GM21381 (cell line): ENCODE measurements at regions not wholly inside any gene's neighbourhood (a gene's known extent, or its start where the extent isn't known, plus 50 kb on each side); places are given as distances from the start of the nearest gene placed in this dataset.

Experiments
- ATAC-seq: cut with Tn5 transposase; IDR thresholded peaks from one replicate; pipeline ENCODE4 v1.9.1; 2021; ENCODE audit warnings: mild to moderate bottlenecking, moderate library complexity; ENCODE audit not compliant: unreplicated experiment

DNA sequence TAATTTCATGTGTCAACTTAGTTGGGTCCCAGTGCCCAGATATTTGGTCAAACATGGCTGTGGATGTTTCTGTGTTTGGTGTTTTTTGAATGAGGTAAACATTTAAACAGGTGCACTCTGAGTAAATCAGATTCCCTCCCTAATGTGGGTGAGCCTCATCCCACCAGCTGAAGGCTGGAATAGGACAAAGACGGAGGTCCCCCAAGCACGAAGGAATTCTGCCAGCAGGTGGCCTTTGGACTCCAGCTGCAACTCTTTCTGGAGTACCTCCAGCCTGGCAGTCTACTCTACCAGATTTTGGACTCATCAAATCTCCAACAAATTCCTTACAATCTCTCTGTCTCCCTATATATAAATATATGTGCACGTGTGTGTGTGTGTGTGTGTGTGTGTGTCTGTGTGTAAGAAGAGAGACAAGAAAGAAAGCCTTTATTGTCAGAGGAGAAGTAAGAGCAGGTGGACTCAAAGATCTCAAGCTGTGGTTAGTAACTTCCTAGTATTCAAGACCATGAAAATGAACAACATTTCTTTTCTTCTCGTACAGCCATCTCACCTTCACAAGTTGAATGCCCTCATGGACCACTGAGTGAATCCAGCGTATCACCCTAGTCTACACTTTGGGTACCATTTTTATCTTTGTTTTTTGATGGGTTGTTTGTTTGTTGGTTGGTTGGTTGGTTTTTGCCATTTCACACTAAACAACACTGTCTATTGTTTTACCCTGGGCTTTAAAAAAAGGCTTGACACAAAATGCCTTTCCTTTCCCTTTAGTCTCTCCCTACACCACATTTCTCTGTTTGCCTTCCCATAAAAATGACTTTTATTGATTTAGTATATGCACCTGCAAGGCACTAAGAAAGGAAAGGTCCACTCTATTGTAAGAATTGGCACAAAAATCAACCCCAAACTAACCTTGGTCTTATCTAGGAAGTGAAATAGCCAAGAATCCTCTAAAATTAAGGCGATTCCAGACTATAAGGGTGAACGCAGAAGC, 118.7 kb downstream of the TENT4A start:
- no peak for ATAC-seq

DNA sequence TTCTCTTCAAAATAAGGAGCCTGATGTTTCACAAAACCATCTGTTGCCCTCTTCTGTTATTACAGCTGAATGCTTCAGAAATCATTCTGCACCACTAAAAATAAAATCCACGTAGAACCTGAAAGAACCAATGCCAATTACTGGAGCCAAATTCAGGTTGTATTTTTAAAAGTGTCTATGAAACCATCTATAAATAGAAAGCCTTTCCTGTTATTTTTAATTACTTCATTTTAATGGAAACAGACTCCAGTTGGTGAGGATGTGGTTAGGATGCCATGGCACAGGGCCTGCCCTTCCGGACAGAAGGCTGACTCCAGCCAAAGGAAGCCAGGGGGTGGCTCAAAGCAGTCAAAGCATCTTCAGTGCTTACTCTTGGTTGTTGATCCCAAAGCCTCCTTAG, 119.8 kb downstream of the TENT4A start:
- no peak for ATAC-seq

DNA sequence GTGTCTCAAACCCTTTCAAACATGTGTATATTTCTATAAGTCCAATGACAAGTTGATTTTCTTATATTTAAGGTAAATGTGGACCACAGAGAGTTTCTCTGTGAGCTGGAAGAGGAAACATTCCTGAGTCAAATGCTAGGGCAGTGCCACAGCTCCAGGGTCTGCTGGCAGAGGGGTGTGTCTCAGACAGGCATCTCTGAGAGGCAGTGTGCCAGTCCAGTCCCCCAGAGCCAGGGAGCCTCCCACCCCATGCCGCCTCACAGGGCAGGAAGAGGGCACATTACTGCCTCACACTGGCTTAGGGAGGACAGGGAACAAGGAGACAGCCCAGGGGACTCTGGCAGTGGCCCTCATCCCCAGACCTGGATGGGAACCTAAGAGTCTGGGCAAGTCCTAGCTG, 120.2 kb downstream of the TENT4A start:
- ATAC-seq = no peak

DNA sequence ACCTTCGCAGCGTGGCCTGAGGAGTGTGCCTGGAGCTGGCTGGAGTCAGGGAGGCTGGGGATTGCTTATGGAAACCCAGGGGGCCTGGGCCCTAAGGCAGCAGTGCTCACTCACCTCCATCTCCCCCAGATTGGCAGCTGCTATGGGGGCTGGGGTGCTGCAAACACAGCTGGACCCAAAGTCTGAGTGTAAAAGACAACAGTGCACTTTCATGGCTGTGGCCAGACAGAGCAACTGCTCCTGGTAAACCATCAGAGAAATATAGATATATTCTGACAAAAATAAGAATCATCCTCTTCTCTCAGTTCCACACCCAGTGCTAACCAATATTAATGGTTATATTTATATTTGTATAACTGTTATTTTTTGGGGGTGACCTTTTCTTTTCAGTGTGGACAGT, 123.9 kb downstream of the TENT4A start:
- ATAC-seq = no peak

DNA sequence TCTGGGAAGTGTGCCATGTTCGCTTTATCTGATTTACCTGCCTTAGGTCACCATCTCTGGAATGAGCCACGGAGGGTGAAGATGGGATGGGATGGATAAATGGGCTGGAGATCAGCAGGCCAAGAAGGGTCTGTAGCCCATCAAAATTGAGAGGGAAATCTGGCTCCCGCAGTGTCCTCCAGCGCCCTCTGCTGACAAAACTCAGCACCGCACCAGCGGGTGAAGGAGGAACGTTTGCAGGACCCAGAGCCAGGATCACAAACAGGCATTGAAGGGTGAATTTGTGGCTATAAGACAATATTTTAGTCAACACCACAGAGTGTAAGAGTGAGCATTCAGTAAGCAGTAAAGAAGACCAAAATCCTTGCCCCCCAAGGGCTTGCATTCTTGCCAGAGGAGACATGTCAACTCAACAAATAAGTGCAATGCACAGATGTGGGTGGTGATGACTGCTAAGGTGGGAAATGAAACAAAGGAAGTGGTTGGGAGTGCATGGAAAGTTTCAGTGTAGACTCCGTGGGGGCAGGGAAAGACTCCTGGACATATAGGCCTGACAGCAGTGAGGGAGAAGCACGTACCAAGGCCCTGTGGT, 124.4 kb downstream of the TENT4A start:
- no peak for ATAC-seq

DNA sequence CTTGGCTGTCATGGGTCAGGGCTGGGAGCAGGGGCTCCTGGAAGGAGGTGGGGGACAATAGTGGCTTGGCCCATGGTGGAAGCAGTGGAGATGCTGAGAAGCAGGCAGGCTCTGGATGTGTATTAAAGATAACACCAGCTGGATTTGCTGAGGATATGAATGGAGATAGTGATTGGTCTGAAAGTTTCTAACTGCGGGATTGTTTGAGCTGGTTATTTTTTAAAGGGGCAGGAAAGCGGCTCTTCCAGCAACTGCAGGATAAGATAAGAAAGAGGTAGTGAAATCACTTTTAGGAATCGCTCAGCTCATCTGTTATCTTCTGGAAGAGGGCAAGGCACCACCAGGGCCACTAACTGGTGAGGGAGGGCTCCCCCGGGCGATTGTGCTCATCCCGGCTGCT, 125.5 kb downstream of the TENT4A start:
- no peak for ATAC-seq

DNA sequence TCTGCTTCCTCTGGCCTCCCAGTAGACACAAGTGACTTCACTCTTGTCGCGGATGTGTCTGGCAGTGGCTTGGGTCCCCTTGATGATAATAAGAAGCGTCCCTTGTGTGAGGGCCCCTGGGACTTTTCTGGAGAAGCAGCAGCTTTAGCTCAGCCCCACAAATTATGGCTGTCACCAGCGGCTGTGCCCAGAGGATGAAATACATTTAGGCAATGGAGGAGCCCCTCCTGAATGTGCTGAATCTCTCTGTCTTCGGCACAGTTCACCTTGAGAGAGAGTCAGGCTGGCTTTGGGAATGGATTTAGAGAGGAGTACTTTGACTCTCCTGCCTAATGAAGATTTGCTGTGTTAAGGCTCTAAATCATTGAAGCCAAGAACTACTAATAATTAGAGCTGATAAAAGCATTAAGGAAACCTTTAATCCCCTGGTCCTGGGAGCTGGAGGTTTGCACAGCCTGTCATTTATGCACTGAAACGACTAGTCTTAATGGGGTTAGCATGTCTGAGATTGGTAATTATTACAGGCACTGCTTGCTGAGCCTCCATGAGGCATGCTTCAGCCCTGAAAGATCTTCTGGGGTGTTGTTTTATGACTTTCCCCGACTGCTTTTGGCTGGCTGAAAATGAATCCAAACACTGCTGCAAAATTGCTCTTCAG, 127.0 kb downstream of the TENT4A start:
- no peak for ATAC-seq

DNA sequence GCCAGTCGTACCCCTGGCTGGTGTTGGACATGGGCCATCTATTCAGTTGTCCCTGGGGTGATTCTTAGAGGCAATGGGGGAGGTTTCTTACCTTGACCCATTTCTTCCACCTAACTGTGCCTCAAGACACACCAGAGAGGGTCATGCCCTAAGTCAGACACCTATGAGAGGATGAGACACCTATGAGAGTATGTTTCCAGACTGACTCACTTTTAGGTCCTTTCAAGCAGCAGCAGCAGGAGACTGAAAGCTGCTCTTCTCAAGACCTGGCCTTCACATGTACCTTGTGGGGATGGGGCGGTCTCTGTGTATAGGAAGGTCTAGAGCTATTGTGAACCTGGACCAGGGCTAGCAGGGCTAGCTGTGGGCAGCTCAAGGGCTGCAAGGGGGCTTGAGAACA, 130.1 kb downstream of the TENT4A start:
- no peak for ATAC-seq

DNA sequence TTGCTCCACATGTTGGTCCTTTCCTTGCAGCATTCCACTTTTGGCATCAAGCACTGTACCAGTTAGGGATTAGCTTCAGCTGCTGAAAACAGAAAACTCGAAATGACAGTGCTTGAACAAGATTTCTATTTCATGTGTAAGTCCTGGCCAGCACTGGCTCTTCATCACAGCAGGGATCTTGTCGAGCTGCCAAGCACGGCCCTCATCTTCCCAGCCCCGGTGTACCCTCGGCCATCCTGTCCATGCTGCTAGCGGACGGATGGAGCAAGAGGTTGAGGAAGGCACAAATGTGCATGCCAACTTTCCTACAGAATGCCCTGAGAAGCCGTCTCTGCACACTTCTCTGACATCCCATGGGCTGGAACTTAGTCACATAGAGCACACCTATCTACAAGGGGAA, 130.6 kb downstream of the TENT4A start:
- ATAC-seq = no peak

DNA sequence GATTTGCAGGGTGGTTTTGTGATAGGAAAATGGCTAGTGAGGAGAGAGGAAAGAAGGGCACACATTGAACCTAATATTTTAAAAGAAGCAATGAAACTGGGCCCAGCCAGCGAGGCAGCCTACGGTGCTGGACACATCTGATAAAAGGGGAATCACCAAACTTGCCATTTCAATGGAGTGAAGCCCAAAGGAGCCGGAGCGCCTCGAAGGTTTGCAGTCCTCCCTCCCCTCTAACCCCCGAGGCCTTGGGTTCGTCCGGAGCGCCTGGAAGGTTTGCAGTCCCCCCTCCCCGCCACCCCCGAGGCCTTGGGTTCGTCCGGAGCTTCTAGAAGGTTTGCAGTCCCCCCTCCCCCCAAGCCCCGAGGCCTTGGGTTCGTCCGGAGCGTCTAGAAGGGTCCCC, 132.6 kb downstream of the TENT4A start:
- no peak for ATAC-seq

DNA sequence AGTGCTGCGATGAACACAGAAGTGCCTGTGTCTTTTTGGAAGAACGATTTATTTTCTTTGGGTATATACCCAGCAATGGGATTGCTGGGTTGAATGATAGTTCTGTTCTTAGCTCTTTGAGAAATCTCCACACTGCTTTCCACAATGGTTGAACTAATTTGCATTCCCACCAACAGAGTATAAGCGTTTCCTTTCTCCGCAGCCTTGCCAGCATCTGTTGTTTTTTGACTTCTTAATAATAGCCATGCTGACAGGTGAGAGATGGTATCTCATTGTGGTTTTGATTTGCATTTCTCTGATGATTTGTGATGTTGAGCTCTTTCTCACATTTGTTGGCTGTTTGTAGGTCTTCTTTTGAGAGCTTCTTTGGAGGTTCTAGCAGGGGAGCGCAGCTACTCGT, 134.6 kb downstream of the TENT4A start:
- ATAC-seq = no peak

DNA sequence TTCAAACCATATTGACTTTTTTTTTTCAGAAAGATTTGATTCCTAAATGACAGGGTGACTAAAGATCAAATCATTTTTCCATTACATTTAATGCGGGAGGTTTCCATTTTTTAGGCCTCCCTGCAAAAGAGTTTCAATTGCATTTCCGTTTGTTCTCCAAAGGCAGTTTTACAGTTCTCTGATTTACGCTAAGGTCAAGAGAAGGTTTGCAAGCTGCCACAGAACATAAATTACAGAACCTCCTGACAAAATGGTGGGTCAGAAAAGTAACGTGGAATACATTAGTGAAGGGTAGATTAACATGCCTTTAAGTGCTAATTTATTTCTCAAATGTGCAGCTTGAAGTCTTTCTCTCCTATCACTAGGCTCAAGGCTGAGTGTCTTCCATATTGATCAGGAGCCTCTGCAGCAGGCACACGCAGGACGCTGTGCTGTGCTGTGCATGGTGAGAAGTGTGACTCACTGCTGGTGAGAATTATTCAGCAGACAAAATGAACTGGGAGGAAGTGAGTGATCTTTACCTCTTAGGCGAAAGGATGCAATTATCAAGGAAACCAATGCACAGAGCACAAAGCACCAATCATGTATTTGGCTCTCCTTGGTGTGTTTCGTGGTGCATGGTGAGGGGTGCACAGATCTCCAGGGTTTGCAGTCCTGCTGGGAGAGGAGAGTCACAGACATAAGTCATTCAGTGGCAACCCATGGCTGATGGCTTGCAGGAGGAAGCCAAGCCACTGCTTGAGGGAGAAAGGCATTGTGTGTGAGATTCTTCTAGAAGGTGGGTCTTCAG, 136.3 kb downstream of the TENT4A start:
- ATAC-seq = no peak

DNA sequence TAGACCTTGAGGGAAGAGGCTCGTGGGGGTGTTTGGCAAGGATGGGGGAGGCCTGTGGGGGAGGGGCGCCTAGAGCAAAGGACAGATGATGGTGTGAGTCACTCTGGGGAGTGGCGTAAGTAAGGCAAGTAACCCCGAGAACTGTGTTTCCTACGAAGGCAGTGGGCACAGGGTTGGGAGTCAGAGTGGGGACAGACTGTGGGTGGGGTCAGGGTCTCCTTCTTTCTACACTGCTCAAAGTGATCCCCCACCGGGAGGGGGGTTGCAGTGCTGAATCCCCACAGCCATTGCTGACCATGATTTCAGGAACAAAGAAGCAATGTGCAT, 136.8 kb downstream of the TENT4A start:
- no peak for ATAC-seq

DNA sequence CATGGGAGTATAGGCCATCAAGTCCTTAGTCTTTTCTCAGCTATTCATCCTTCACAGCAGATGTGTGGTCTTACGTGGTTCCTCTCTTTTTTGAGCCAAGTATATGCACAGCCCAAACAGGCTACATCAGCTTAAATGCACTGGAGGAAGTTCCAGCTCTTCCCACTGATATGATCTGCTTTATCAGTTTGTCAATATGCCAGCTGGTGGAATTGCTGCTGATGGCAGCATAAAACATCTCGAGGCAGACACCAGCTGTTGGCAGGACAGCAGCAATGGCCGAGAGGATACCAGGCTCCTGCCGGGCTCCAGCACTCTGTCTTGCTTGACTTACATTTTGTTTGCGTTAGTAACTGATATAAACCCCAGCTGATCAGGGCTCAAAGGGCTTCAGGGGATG, 143.4 kb downstream of the TENT4A start:
- no peak for ATAC-seq

DNA sequence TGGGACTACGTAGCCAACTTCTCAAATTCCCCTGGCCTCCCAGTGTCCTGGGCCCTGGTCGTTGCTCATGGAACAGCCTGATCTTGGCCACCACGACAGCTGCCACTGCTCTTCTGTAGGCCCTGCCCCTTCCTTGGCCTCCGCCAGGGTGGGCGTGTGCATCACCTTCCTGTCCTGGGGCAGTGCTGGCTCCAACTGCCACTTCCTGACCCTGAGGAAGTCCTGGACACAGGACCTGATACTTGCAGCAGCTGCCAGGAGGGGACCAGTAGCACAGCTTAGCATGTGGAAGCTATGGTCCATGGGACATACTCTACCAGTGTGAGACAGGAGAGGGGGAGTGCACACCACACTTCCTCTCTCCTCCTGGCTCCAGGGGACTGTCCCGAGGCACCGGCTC, 145.2 kb downstream of the TENT4A start:
- no peak for ATAC-seq

DNA sequence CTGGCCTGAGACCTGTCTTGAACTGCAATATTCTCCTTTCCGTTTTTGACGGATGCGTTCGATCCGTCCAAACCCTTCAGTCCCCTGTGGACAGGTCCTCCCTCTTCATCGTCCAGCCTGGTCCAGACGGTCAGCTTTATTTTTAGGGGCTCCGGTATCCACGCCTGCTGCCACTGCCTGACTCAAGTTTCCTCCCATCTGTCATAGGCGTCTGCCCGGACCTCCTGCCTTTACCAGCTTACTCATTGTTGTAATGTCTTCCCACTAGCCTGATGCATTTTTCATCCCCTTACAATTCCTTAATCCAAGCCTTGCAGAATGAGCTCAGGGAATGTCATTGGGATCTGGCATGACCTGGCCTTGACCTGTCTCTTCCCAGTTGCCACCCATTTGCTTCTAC, 145.8 kb downstream of the TENT4A start:
- no peak for ATAC-seq

DNA sequence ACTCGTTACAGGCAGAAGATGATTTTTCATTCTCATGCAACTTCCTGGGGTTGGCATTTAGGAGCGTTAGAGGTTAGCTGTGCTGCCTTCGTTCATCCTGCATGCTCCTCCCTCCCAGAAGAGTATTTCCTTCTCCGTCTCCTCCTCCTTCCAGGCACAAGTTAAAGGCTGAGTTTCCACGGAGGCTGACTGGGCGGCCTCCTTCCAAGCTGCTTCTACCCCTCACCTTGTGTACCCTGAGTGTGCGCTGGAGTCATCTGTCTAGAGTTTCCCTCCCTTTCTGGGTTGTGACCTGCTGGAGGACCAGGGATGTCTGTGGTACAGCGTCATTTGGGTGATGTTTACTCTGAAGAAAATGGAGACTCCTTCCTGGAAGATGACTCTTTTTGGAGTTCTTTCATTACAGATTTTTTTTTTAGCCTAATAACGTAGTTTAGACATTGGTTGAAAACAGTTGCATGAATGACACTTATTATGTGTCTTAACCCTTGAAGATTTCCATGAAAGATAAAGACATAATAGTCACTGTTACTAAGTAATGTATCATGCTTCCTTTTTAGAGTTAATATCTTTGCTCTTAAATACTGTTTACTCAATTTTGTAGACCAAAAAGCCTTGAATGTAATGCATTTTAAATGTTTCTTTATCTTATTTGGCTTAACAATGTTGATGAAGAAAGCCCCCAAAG, 146.9 kb downstream of the TENT4A start:
- no peak for ATAC-seq

DNA sequence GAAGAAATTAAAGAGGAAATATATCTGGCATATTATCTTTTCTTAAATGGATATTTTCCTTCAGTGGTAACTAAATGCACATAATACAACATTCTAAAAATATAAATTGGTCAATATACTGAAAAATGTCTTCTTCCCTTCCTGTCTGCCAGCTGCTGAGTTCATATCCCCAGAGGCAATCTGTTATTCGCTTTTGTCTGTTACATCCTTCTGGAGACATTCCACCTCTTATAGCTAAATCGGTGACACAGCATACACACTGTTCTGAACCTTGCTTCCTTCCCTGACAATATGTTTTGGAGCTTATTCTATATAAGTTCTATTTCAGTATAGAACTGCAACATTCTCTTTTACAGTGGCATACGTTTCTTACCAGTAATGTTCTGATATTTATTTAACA, 147.8 kb downstream of the TENT4A start:
- ATAC-seq = no peak

DNA sequence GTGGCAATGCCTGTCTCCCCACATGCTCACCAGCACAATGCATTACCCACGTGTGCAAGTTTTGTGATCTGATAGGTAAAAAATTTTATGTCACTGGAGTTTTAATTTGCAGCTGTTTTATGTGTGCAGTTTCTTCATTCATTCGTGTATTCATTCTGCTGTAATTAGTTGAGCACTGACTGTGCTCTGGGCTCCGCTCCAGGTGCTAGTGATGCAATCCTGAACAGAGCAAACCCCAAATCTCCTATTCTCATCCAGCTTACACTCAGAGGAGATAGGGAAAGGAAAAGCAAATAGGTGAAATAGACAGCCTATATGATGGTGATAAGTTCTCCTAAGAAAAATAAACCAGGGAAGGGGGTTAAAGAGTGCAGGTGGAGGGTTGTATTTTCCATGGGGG, 148.4 kb downstream of the TENT4A start:
- ATAC-seq = no peak

DNA sequence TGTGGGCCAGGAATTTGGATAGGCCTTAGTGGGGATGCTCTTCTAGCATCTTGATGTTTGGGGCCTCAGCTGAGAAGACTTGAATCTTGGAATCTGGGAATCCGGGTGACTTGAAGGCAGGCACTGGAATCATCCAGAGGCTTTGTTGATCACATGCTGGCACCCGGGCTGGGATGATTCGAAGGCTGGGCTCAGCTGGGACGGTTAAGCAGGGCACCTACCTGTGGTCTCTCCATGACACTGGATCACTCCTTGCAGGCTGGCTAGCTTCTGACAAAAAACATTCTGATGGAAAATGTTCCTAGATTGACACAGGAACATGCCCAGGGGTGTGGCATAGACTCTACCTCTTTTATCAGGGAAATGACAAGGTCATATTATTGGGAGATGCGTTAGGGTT, 149.1 kb downstream of the TENT4A start:
- ATAC-seq = no peak

DNA sequence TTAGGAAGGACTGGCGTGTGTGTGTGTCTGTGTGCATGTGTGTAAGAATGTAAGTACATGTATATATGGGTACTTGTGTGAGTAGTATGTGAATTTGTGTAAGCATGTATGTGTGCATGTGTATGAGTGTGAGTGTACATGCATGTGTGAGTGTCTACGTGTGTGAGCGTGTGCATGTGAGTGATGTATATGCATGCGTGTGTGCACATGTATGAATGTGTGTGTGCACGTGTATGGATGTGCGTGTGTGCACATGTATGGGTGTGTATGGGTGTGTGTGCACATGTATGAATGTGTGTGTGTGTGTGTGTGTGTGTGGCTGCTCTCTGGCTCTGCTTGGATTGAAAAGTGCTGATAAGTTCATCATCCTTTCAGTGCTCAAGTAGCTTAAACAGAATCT, 154.5 kb downstream of the TENT4A start:
- ATAC-seq = no peak
